Naive thymus-derived CD8-positive, alpha-beta T cell (primary cell): ENCODE measurements at regions not wholly inside any gene's neighbourhood (a gene's known extent, or its start where the extent isn't known, plus 50 kb on each side); places are given as distances from the start of the nearest gene placed in this dataset.

Experiments
- ATAC-seq, 2 donors: fragments of 150-1000 bp; cut with Tn5 transposase in 1 of 2; sonication (Bioruptor Pico), chemical (Tn5 transposase) in 1 of 2; 1 replicate in 1 of 2; 2 replicates in 1 of 2; pipeline ENCODE4 v1.10.0; 2021; ENCODE audit warnings: mild to moderate bottlenecking in 2 of 2, moderate library complexity in 2 of 2
- POLR2A ChIA-PET: fragments of 350-600 bp; sonication (Branson Sonifier 250); formaldehyde crosslinking; loops from one replicate; lab custom pipeline; 2021; ENCODE audit warnings: antibody characterized with exemption; lab: Charles Lee
- DNase-seq, 10 donors: peaks; one replicate each; pipeline versions ENCODE4 v3.0.0 to v3.0.0-alpha.2; 2020 to 2022
- H3K27ac Mint-ChIP-seq, 10 donors: one replicate each; pipeline ENCODE4 v1.8.0; 2020 to 2022; ENCODE audit warnings: mild to moderate bottlenecking in 10 of 10, mixed read lengths in 10 of 10, moderate library complexity in 4 of 10, inconsistent platforms in 1 of 10
- H3K27me3 Mint-ChIP-seq, 5 donors: one replicate each; pipeline ENCODE4 v1.8.0; 2021 to 2022; ENCODE audit warnings: mixed read lengths in 5 of 5
- H3K36me3 Mint-ChIP-seq, 3 donors: one replicate each; pipeline ENCODE4 v1.8.0; 2020 to 2022; ENCODE audit warnings: mixed read lengths in 3 of 3, mild to moderate bottlenecking in 2 of 3, inconsistent platforms in 1 of 3
- H3K4me1 Mint-ChIP-seq, 4 donors: one replicate each; pipeline ENCODE4 v1.8.0; 2021 to 2022; ENCODE audit warnings: mixed read lengths in 4 of 4
- H3K4me3 Mint-ChIP-seq, 10 donors: one replicate each; pipeline ENCODE4 v1.8.0; 2020 to 2022; ENCODE audit warnings: mild to moderate bottlenecking in 10 of 10, mixed read lengths in 10 of 10, moderate library complexity in 6 of 10, inconsistent platforms in 1 of 10
- H3K9me3 Mint-ChIP-seq, 9 donors: one replicate each; pipeline ENCODE4 v1.8.0; 2020 to 2022; ENCODE audit warnings: mixed read lengths in 9 of 9, mild to moderate bottlenecking in 3 of 9, inconsistent platforms in 1 of 9, moderate library complexity in 1 of 9

DNA sequence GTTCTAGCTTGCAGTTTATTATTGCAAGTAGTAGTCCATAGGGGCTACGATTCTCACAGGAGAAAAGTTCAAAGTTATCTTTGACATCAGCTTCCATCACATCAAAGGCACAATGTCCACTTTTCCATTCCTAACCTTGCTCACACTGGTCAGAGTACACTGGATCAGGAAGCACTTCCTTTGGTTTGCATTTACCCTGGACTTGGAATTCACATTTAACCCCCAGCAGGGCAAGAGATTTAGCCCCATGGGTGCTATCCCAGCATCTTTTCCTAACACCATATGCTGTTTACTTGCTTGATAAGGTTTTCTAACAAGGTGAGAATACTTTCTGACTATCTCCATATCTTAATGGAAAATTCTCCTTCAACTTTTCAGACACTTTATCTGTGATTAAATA is 55.6 kb upstream of the ASTN2 start:
- Mint-ChIP-seq H3K27me3 (peaks cover 0 to 13% (median 2%) of the 10 kb centered on the region in 5 donors), H3K9me3 (peaks cover 0 to 3% (median 0%) of the 10 kb centered on the region in 9 donors), H3K36me3 (peaks cover 0 to under 1% (median 0%) of the 10 kb centered on the region in 3 donors), H3K27ac (no peak overlapping the region), H3K4me3 (no peak overlapping the region), H3K4me1 (no peaks in the 10 kb centered on the region)
- no peak for ATAC-seq
- DNase-seq, result no peak
- POLR2A ChIA-PET, result no interaction called here

DNA sequence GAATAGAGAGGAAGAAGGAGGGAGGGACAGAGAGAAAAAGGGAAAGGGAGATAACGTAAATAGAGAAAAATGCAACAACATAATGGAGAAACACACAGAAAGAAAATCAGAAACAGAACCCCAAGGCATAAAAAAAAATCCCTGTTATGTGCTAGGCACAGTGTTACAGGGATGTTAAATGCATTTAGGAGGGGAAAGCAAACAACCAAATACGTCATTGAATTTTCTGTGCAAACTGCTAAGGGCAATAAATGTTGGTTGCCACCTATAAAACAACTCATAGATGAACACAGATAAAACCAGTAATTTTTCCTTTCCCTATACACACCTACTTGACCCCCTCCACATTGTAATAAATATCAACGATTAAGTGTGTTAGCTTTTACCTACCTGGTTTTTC is 51.3 kb upstream of the ASTN2 start:
- DNase-seq (no peak), ATAC-seq (no peak)
- Mint-ChIP-seq H3K36me3 (no peaks in the 10 kb centered on the region), H3K4me3 (no peak overlapping the region), H3K27ac (no peak overlapping the region), H3K27me3 (peaks cover 0 to 12% (median 2%) of the 10 kb centered on the region in 5 donors), H3K9me3 (peaks cover 0 to 3% (median 0%) of the 10 kb centered on the region in 9 donors), H3K4me1 (no peaks in the 10 kb centered on the region)
- POLR2A ChIA-PET, result no interaction called here

- Mint-ChIP-seq H3K9me3 (peaks cover 0 to 3% (median 0%) of the 10 kb centered on the region in 9 donors), H3K4me1 (no peaks in the 10 kb centered on the region), H3K4me3 (no peak overlapping the region), H3K27ac (no peak overlapping the region), H3K36me3 (no peaks in the 10 kb centered on the region), H3K27me3 (peaks cover 0 to 12% (median 2%) of the 10 kb centered on the region in 5 donors)
- DNase-seq (no peak), ATAC-seq (no peak)
- POLR2A ChIA-PET, result no interaction called here
These were observed 50.8 kb upstream of the ASTN2 start for GRCh38 chr9:117465706-117466105.

DNA sequence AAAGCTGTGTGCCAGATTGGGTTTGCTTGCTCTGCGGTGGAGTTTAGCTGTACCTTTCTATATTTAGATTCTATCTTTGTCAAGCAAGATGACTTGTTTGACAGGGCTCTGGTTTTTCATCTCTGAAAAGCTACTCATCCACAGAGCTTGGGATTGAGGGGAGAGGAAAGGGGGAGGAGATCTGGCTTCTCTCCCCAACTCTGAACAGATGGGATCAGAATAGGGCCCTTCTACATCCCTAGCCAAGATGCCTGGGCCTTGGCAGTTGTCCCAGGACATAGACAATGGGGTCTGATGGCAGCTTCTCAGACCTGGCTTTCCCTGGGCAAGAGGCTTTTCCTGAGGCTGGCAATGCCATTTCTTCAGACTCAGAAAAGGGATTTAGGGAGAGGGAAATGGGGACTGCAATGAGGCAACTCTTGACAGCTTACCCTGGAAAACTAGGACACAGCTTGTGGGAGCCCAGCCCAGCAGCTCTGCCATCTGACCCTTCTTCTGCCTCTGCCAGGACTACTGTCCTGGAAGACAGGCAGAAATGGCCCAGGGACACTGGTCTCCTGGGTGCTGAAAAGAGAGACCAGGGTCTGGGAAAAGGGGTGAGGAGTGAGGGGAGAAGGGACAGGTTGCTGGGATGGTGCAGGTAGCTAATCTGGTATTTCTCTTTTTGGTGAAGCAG is 50.2 kb upstream of the ASTN2 start:
- DNase-seq, result no peak
- Mint-ChIP-seq H3K27me3 (peaks cover 0 to 12% (median 2%) of the 10 kb centered on the region in 5 donors), H3K4me3 (no peak overlapping the region), H3K9me3 (peaks cover 0 to 3% (median 0%) of the 10 kb centered on the region in 9 donors), H3K36me3 (no peaks in the 10 kb centered on the region), H3K4me1 (no peaks in the 10 kb centered on the region), H3K27ac (no peak overlapping the region)
- no peak for ATAC-seq
- POLR2A ChIA-PET, result no interaction called here
